HG03460 (cell line): ENCODE measurements at regions not wholly inside any gene's neighbourhood (a gene's known extent, or its start where the extent isn't known, plus 50 kb on each side); places are given as distances from the start of the nearest gene placed in this dataset.
"Not testable (repeated sequence)": the region's sequence is repeated elsewhere in the genome, so short reads cannot be mapped to it uniquely, and the experiment has no call there.

Experiments
- ATAC-seq: cut with Tn5 transposase; IDR thresholded peaks from one replicate; pipeline ENCODE4 v1.9.1; 2021; ENCODE audit not compliant: unreplicated experiment

- no peak for ATAC-seq
These were observed 133.8 kb upstream of the TBX3 start for GRCh38 chr12:114817571-114818425.

- ATAC-seq, result no peak
These were observed 131.2 kb upstream of the TBX3 start for GRCh38 chr12:114815026-114815795.

DNA sequence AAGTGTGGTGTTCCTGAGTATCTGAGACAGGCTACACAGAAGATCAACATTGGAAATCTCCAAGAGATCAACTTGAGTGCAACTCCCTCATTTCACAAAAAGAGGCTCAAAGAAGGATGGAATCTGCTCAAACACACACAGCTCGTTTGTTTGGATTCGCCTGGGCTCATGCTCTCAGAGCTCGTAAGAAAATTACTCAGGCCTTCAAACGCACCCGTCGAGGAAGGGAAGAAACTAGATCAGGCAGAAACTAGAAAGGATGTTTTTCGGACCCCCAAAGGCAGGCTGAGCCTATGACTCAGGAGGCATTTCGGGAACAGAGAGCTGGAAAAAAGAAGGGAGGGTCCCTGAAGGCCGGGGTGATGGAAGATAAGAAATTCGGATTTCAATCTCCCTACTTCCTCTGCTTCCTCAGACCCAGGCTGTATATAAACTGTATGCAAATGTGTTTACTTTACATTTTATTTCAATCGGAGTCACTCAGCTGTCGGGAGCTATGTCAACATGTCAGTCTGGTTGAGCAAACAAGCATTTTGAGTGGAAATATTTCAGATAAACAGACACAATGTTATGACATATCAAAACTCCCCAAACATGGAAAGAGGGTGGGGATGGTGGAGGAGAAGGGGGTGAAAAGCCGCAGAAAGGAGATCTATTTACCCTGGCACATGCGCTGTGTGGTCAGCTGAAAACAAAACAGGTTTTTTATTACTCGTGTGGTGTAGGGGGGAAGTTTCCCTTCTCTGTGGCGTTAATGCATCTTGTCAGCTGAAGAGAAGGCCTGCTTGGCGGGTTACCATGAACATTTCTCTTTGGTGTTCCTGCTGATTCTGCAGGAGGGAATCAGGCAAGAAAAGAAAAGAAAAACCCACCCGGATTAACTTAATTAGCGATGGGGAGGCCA is 129.1 kb upstream of the TBX3 start:
- no peak for ATAC-seq

DNA sequence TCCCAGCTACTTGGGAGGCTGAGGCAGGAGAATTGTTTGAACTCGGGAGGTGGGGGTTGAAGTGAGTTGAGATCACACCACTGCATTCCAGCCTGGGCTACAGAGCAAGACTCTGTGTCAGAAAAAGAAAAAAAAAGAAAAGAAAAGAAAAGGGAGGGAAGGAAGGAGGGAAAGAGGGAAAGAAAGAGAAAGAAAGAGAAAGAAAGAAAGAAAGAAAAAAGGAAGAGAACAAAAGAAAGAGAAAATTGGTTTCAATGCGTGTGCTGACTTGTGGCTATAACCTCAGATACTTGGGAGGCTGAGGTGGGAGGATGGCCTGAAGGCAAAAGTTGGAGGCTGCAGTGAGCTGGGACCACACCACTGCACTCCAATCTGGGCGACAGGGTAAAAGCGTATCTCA is 128.4 kb upstream of the TBX3 start:
- ATAC-seq, result no peak

DNA sequence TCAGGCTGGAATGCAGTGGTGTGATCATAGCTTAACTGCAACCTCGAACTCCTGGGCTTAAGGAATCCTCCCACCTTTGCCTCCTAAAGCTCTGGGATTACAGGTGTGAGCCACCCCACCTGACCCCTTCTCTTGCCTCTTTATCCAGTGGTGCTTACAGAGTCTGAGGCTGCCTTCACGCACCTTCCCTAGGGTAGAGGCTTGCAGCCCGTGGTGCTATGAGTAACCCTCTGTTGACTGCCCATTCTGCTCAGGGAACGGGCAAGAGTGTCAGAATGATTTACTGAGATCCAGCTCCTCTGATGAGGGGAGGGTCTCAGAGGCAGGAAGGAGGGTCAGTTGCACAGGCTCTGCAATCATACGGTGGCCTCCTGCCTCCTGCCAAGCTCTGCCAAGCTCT is 125.1 kb upstream of the TBX3 start:
- no peak for ATAC-seq

- not testable (repeated sequence) for ATAC-seq
These were observed 117.4 kb upstream of the TBX3 start for GRCh38 chr12:114801381-114801780.

DNA sequence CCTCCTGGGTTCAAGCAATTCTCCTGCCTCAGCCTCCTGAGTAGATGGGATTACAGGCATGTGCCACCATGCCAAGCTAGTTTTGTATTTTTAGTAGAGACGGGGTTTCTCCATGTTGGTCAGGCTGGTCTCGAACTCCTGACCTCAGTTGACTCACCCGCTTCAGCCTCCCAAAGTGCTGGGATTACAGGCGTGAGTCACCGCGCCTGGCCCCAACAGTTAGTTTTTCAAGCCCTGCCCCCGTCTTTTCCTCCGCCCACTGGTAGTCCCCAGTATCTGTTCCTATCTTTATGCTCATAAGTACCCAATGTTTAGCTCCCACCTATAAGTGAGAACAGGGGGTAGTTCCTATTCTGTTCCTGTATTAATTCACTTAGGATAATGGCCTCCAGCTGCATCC is 116.6 kb upstream of the TBX3 start:
- not testable (repeated sequence) for ATAC-seq

DNA sequence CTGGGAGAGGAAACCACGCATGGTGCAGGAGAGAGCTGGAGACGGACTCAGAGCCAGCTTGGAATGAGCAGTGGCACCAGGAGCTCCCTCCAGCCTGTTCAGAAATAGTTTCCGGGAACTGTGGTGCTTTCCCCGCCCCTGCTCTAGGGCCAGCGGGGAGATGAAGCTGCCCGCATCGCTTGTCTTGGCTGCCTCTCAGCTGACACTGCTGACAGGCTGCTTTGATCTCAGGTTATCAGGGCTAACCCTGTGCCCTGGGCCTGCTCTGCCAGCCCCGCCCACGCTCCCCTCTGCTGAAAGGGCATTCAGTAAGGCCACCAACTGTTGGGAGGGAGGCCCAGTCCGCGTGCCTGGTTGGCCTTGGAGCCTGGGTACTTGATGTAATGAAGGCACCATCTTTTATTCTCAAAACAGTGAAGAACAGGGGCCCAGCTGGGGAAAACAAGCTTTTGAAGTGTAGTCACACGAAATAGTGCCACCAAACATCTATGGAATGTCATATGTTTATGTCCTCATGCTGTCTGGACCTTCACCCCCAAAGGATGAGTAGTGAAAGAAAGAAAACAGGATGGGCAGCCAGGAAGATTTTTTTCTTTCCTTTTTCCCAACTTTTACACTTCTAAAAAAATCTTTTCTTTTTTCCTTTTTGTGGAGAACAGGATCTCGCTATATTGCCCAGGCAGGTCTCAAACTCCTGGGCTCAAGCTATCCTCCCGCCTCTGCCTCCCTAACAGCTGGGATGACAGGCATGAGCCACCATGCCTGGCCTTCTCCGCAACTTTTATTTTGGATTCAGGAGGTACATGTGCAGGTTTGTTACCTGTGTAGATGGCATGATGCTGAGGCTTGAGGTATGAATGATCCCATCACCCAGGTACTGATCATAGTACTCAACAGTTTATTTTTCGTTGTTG is 115.9 kb upstream of the TBX3 start:
- no peak for ATAC-seq

GRCh38 chr12:114794049-114794558 is 110.1 kb upstream of the TBX3 start:
- no peak for ATAC-seq

DNA sequence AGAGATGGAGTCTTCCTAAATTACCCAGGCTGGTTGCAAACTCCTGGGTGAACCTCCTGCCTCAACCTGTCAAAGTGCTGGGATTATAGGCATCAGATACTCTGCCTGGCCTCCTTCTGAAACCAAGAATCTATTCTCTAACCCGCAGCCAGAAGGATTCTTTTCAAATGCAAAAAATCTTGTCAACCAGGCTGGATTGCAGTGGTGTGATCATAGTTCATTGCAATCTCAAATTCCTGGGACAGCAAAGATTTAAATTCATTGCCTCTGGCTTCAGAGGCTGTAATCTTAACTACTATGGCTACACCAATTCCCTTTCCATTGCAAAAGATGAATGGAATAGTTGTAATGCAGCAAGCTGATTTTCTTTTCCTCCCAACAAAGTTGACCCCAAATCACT is 106.3 kb upstream of the TBX3 start:
- ATAC-seq, result no peak

DNA sequence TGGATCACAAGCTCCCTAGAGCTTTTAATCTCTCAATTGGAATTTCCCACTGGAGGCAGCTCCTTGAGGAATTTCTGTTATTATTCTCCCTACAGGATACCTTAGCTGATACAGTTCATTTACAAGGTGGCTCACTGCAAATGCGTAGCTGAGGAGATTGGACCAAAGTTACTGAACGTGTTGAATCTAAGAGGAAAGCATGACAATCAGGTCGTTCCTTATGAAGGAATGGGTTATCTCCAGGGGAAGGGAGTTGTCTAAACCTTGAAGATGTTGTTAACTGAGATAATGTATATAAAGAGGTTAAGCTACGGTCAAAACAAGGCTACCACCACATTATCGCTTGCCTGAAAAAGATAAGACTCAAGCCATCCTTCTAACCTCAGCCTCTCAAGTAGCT is 105.8 kb upstream of the TBX3 start:
- ATAC-seq, result no peak

DNA sequence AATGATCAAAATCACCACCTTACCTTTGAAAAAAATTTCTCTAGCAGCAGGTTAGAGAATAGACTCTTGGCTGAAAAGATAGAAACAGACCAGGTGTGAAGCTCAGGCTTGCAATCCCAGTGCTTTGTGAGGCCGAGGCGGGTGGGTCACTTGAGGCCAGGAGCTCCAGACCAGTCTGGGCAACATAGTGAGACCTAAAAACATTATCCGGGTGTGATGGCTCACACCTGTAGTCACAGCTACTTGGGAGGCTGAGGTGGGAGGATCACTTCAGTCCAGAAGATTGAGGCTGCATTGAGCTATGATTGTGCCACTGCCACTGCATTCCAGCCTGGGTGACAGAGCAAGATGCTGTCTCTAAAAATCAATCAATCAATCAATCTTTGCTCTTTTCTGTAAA is 105.3 kb upstream of the TBX3 start:
- no peak for ATAC-seq

- no peak for ATAC-seq
These were observed 100.6 kb upstream of the TBX3 start for GRCh38 chr12:114784526-114784925.

DNA sequence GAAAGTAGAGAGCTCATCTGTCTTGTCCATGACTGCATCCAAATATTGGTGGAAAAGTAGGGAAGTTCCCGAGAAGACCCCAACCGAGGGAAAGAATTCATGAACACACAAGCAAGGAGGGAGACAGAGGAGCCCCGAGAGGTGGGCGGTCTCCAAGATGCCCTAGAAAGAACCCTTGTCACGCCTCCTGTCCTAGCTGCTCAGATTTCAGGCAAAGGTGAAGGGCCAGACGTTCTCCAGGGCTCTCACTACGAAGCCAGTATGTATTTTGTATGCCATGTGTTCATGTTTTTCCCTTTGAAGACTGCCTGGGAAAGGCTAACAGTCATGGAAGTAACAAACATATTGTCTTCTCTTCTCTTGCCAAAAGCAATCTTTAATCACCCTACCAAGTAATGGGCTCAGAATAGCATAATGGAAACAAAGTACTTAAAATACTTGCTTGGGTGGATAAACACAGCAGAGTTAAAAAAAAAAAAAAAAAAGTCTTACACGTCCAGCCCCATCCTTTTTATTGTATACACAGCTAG is 99.2 kb upstream of the TBX3 start:
- ATAC-seq, result no peak

DNA sequence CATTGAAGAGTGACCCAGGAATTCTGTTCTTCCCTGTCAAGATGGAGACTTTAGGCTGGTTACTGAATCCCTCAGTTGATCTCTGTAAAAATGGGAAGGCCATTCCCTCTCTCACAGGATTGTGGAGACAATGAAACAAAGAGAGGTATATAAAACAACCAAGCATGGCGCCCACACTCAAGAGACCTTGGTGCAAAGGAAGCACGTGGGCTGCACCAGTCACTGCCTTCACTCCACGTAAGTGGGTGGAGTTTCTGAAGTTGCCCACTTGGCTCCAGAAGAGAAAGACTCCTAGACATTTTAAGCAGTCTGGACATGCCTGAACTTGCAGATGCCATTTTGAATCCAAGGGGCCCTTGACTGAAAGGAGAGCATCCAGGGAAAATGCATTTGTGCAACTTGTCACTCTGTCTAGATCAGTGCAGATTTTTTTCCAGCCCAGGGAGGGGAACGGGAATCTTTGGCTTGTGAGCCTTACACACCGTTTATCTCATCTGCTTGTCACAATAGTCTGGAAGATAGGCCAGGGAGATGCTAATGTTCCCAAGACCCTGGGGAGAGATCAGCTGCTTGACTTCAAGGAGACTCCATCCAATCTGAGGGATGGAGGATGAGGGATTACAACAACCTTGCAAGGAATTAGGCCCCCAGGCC is 96.9 kb upstream of the TBX3 start:
- ATAC-seq, result no peak

- ATAC-seq, result no peak
These were observed 95.7 kb upstream of the TBX3 start for GRCh38 chr12:114779647-114780046.

DNA sequence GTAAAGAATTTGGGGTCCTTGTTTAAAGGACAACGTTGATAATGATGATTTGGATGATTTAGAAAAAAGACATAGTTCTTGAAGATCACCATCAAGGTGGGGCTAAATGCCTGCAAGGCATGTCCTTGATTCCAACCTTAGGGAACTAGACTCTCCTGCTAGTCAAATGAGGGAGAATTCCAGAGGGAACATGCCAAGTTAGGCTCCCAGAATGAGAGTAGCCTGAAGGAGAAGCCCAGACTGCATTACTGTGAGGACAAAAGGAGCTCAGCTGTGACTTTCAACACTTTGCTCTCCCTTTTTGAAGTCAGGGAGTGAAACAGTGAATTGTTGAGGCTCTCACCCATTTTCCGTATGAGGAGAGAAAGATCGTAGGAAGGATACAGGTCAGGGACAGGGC is 95.2 kb upstream of the TBX3 start:
- no peak for ATAC-seq

DNA sequence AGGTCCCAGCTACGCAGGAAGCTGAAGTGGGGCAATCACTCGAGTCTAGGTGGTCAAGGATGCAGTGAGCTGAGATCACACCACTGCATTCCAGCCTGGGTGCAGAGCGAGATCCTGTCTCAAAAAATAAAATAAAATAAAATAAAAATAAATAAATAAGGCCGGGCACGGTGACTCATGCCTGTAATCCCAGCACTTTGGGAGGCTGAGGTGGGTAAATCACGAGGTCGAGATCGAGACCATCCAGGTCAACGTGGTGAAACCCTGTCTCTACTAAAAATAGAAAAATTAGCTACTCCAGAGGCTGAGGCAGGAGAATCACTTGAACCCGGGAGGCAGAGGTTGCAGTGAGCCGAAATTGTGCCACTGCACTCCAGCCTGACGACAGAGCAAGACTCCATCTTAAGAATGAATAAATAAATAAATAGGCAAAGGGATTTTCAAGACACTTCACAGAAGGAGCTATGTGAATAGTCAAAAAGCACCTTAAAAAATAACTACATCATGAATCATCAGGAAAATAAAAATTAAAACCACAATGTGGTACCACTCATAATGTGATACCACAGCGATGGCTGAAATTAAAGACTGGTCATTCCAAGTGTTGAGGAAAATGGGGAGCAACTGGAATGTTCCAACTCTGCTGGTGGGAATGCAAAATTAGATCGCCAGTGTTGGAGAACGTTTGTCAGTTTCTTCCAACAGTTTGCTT is 92.9 kb upstream of the TBX3 start:
- no peak for ATAC-seq

DNA sequence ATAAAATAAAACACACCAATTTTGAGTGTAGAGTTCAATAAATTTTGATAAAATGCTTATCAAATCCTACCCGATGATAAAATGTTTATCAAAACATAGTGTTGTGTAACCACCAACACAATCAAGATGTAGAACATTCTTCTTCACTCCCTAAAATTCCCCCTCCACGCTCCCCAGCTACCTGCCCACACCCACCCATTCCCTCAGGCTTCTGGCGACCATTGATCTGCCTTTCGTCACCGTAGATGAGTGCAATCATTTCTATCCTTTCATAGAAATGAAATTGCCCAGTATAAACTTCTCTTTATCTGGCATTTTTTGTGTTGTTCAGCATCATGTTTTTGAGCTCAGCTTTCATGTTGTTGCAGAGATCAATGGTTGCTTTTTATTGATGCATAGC is 90.7 kb upstream of the TBX3 start:
- no peak for ATAC-seq
